ENCODE measurements at regions not wholly inside any gene's neighbourhood (a gene's known extent, or its start where the extent isn't known, plus 50 kb on each side); places are given as distances from the start of the nearest gene placed in this dataset.

DNA sequence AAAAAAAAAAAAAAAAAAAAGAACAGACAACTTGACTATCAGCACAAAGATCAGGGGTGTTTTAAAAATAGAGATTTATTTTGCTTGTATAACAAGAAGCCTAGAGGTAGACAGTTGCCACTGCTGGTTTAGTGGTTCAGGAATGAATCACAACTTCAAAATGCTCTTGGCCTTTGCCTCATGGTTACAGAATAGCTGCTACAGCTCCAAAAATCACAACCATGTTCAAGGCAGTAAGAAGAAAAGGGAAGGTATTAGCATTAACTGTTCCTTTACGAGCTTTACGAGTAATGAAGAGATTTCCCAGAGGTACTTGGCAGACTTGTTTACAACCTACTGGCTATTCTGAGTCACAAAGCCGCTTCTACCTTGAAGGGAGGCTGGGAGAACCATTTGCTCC lies 52.5 kb upstream of the PPM1J start:
- TF ChIP-seq, protein P1, sequence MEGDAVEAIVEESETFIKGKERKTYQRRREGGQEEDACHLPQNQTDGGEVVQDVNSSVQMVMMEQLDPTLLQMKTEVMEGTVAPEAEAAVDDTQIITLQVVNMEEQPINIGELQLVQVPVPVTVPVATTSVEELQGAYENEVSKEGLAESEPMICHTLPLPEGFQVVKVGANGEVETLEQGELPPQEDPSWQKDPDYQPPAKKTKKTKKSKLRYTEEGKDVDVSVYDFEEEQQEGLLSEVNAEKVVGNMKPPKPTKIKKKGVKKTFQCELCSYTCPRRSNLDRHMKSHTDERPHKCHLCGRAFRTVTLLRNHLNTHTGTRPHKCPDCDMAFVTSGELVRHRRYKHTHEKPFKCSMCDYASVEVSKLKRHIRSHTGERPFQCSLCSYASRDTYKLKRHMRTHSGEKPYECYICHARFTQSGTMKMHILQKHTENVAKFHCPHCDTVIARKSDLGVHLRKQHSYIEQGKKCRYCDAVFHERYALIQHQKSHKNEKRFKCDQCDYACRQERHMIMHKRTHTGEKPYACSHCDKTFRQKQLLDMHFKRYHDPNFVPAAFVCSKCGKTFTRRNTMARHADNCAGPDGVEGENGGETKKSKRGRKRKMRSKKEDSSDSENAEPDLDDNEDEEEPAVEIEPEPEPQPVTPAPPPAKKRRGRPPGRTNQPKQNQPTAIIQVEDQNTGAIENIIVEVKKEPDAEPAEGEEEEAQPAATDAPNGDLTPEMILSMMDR (IDR thresholded peaks at IDR 0.05; ENCODE audit: insufficient read depth, low read length, poor library complexity, severe bottlenecking): no peak
- TF ChIP-seq EZH2phosphoT487 (conservative IDR thresholded peaks at IDR 0.05; ENCODE audit: low read length): no peak
